ENCODE measurements at regions not wholly inside any gene's neighbourhood (a gene's known extent, or its start where the extent isn't known, plus 50 kb on each side); places are given as distances from the start of the nearest gene placed in this dataset.
A peak's percentile ranks its signal among the peaks of the same experiment; 100 is the strongest.
"Not testable (repeated sequence)": the region's sequence is repeated elsewhere in the genome, so short reads cannot be mapped to it uniquely, and the experiment has no call there.

GRCh38 chr14:25436906-25437305 lies 387.0 kb upstream of the STXBP6 start:
- no peak for DNase-seq (ENCODE audit: low spot score)

GRCh38 chr14:25436288-25436875 lies 386.4 kb upstream of the STXBP6 start:
- DNase-seq (ENCODE audit: low spot score) = no peak

GRCh38 chr14:25431211-25432076 lies 381.5 kb upstream of the STXBP6 start:
- DNase-seq (ENCODE audit: low spot score) = peak; percentile 28

GRCh38 chr14:25430808-25431207 lies 380.9 kb upstream of the STXBP6 start:
- no peak for DNase-seq (ENCODE audit: low spot score)

GRCh38 chr14:25412998-25413397 lies 363.1 kb upstream of the STXBP6 start:
- no peak for DNase-seq (ENCODE audit: low spot score)

GRCh38 chr14:25411781-25412757 lies 362.1 kb upstream of the STXBP6 start:
- DNase-seq (ENCODE audit: low spot score) = no peak

- peak; percentile 57 for DNase-seq (ENCODE audit: low spot score)
These were observed 356.9 kb upstream of the STXBP6 start for GRCh38 chr14:25406818-25407217.

- DNase-seq (ENCODE audit: low spot score) = peak; percentile 9
These were observed 350.8 kb upstream of the STXBP6 start for GRCh38 chr14:25400607-25401206.

GRCh38 chr14:25396128-25396527 lies 346.2 kb upstream of the STXBP6 start:
- no peak for DNase-seq (ENCODE audit: low spot score)

- no peak for DNase-seq (ENCODE audit: low spot score)
These were observed 344.9 kb upstream of the STXBP6 start for GRCh38 chr14:25394791-25395391.

- DNase-seq (ENCODE audit: low spot score) = no peak
These were observed 344.4 kb upstream of the STXBP6 start for GRCh38 chr14:25394356-25394755.

- no peak for DNase-seq (ENCODE audit: low spot score)
These were observed 340.0 kb upstream of the STXBP6 start for GRCh38 chr14:25389948-25390347.

- DNase-seq (ENCODE audit: low spot score) = peak; percentile 26
These were observed 331.6 kb upstream of the STXBP6 start for GRCh38 chr14:25381498-25381897.

- DNase-seq (ENCODE audit: low spot score) = no peak
These were observed 325.7 kb upstream of the STXBP6 start for GRCh38 chr14:25375639-25376038.

GRCh38 chr14:25371068-25371467 lies 321.1 kb upstream of the STXBP6 start:
- DNase-seq (ENCODE audit: low spot score) = no peak

- DNase-seq (ENCODE audit: low spot score) = not testable (repeated sequence)
These were observed 320.1 kb upstream of the STXBP6 start for GRCh38 chr14:25370057-25370456.

GRCh38 chr14:25358330-25358729 lies 308.4 kb upstream of the STXBP6 start:
- DNase-seq (ENCODE audit: low spot score) = no peak

GRCh38 chr14:25351269-25351668 lies 301.3 kb upstream of the STXBP6 start:
- no peak for DNase-seq (ENCODE audit: low spot score)

GRCh38 chr14:25350802-25351201 lies 300.9 kb upstream of the STXBP6 start:
- DNase-seq (ENCODE audit: low spot score) = no peak

GRCh38 chr14:25350021-25350420 lies 300.1 kb upstream of the STXBP6 start:
- DNase-seq (ENCODE audit: low spot score) = no peak

GRCh38 chr14:25349269-25349668 lies 299.3 kb upstream of the STXBP6 start:
- peak; percentile 3 for DNase-seq (ENCODE audit: low spot score)

- DNase-seq (ENCODE audit: low spot score) = no peak
These were observed 290.9 kb upstream of the STXBP6 start for GRCh38 chr14:25340882-25341281.
